Endothelial cell of umbilical vein (primary cell): ENCODE measurements at regions not wholly inside any gene's neighbourhood (a gene's known extent, or its start where the extent isn't known, plus 50 kb on each side); places are given as distances from the start of the nearest gene placed in this dataset.

ENCODE experiments used
- CTCF ChIP-seq, 2 donors: IDR thresholded peaks; 1 replicate in 1 of 2; 2 replicates in 1 of 2; pipeline ENCODE4 v1.5.1; 2011; ENCODE audit warnings: low read length in 2 of 2, mild to moderate bottlenecking in 2 of 2, moderate library complexity in 2 of 2, control low read depth in 1 of 2, inconsistent platforms in 1 of 2, low read depth in 1 of 2; ENCODE audit not compliant: insufficient read depth in 1 of 2; ENCODE audit errors: extremely low read depth in 1 of 2
- FOS ChIP-seq: IDR thresholded peaks from 2 replicates; pipeline ENCODE4 v1.6.1; 2011; ENCODE audit warnings: mild to moderate bottlenecking, low read length, moderate library complexity, borderline replicate concordance; ENCODE audit not compliant: insufficient read depth
- MAX ChIP-seq: IDR thresholded peaks from 2 replicates; pipeline ENCODE4 v1.6.1; 2011; ENCODE audit not compliant: insufficient read depth, insufficient read length
- POLR2A ChIP-seq: IDR thresholded peaks from 2 replicates; pipeline ENCODE4 v1.6.1; 2012; ENCODE audit warnings: low read depth, mild to moderate bottlenecking, control low read depth, low read length
- POLR2AphosphoS5 ChIP-seq: IDR thresholded peaks from 2 replicates; pipeline ENCODE4 v1.6.1; 2012; ENCODE audit warnings: low read depth, mild to moderate bottlenecking, control low read depth, low read length, moderate library complexity; ENCODE audit not compliant: insufficient read depth

DNA sequence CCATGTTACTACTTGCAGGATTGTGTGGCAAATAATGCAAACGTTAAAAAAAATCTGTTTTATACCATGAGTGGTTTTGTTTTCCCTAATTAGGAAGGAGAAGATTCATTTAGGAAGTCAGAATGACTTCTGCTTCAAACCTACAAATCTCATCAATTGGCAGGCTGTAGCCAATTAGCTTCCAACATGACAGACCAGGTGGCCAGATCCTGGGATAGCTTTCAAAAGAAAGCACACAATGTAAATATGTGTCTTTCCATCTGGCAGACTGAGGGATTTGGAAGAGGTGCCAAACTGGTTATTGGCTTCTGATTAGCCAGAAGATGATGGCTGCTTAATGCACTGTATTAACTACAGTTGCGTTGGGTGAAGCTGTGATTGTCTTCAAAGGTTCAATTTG is 432.8 kb downstream of the ANKRD50 start:
- no peak for TF ChIP-seq CTCF (IDR thresholded peaks at IDR 0.05; ENCODE audit: extremely low read depth in 1 of 2, insufficient read depth in 1 of 2, low read depth in 1 of 2, low read length in 2 of 2)
- TF ChIP-seq POLR2AphosphoS5 = no peak
- TF ChIP-seq FOS = no peak
- TF ChIP-seq MAX = no peak
- TF ChIP-seq POLR2A = no peak
